Liver (tissue), 8 donors: ENCODE measurements at regions not wholly inside any gene's neighbourhood (a gene's known extent, or its start where the extent isn't known, plus 50 kb on each side); places are given as distances from the start of the nearest gene placed in this dataset.

Experiments
- DNase-seq: peaks from one replicate; pipeline ENCODE4 v3.0.0-alpha.2; 2017; ENCODE audit warnings: low spot score
- H3K27ac ChIP-seq, 2 donors: one replicate each; pipeline ENCODE4 v1.7.0; 2013; ENCODE audit warnings: inconsistent platforms in 2 of 2, low read length in 2 of 2, control low read depth in 1 of 2, low read depth in 1 of 2, mild to moderate bottlenecking in 1 of 2
- H3K27me3 ChIP-seq, 4 donors: one replicate each; pipeline versions ENCODE4 v1.6.1 to v1.7.0; 2013; ENCODE audit warnings: low read length in 3 of 4, inconsistent platforms in 1 of 4, mild to moderate bottlenecking in 1 of 4, moderate library complexity in 1 of 4; ENCODE audit not compliant: control insufficient read depth in 4 of 4, insufficient read depth in 4 of 4
- H3K36me3 ChIP-seq, 4 donors: one replicate each; pipeline versions ENCODE4 v1.6.1 to v1.7.0; 2013; ENCODE audit warnings: low read length in 3 of 4, mild to moderate bottlenecking in 3 of 4, low read depth in 1 of 4, moderate library complexity in 1 of 4; ENCODE audit not compliant: control insufficient read depth in 4 of 4, insufficient read depth in 3 of 4
- H3K4me1 ChIP-seq, 4 donors: one replicate each; pipeline versions ENCODE4 v1.6.1 to v1.7.0; 2013; ENCODE audit warnings: low read length in 3 of 4, mild to moderate bottlenecking in 3 of 4, moderate library complexity in 1 of 4; ENCODE audit not compliant: control insufficient read depth in 4 of 4, insufficient read depth in 4 of 4
- H3K4me3 ChIP-seq, 3 donors: one replicate each; pipeline versions ENCODE4 v1.6.1 to v1.7.0; 2013; ENCODE audit warnings: low read length in 3 of 3, control low read depth in 1 of 3, low read depth in 1 of 3, mild to moderate bottlenecking in 1 of 3
- H3K9ac ChIP-seq, 2 donors: one replicate each; pipeline ENCODE4 v1.7.0; 2013; ENCODE audit warnings: low read length in 2 of 2, mild to moderate bottlenecking in 2 of 2, moderate library complexity in 2 of 2, control low read depth in 1 of 2, low read depth in 1 of 2
- H3K9me3 ChIP-seq, 4 donors: one replicate each; pipeline versions ENCODE4 v1.6.1 to v1.7.0; 2013; ENCODE audit warnings: low read length in 3 of 4; ENCODE audit not compliant: control insufficient read depth in 4 of 4
- ATF3 ChIP-seq: IDR thresholded peaks from 2 replicates; pipeline ENCODE4 v1.6.1; 2016; ENCODE audit warnings: antibody characterized with exemption
- CTCF ChIP-seq: fragments of 150-350 bp; IDR thresholded peaks from 2 replicates; pipeline ENCODE4 v1.5.1; 2017; ENCODE audit warnings: improper control_type of control experiment, low read depth, low read length; ENCODE audit not compliant: missing input control
- EGR1 ChIP-seq, 2 donors: IDR thresholded peaks; 2 replicates each; pipeline ENCODE4 v1.6.1; 2016 to 2018; ENCODE audit warnings: antibody characterized with exemption in 2 of 2, low read depth in 2 of 2
- FOXA1 ChIP-seq: IDR thresholded peaks from 2 replicates; pipeline ENCODE4 v1.6.1; 2016; ENCODE audit warnings: antibody characterized with exemption
- FOXA2 ChIP-seq: IDR thresholded peaks from 2 replicates; pipeline ENCODE4 v1.6.1; 2016; ENCODE audit warnings: antibody characterized with exemption
- GABPA ChIP-seq, 2 donors: IDR thresholded peaks in 1 of 2; conservative IDR thresholded peaks in 1 of 2; 2 replicates each; pipeline ENCODE4 v1.6.1; 2016; ENCODE audit warnings: antibody characterized with exemption in 2 of 2, mild to moderate bottlenecking in 1 of 2, moderate library complexity in 1 of 2
- HNF4A ChIP-seq, 2 donors: conservative IDR thresholded peaks; 2 replicates each; pipeline ENCODE4 v1.6.1; 2016; ENCODE audit warnings: antibody characterized with exemption in 2 of 2, mild to moderate bottlenecking in 2 of 2
- HNF4G ChIP-seq: IDR thresholded peaks from 2 replicates; pipeline ENCODE4 v1.6.1; 2016; ENCODE audit warnings: antibody characterized with exemption
- JUND ChIP-seq, 2 donors: IDR thresholded peaks; 2 replicates each; pipeline ENCODE4 v1.6.1; 2016; ENCODE audit warnings: antibody characterized with exemption in 2 of 2
- MAX ChIP-seq: IDR thresholded peaks from 2 replicates; pipeline ENCODE4 v1.6.1; 2016; ENCODE audit warnings: antibody characterized with exemption
- NR2F2 ChIP-seq: IDR thresholded peaks from 2 replicates; pipeline ENCODE4 v1.6.1; 2016; ENCODE audit warnings: antibody characterized with exemption
- RAD21 ChIP-seq, 2 donors: IDR thresholded peaks; 2 replicates each; pipeline ENCODE4 v1.6.1; 2016; ENCODE audit warnings: antibody characterized with exemption in 2 of 2, mild to moderate bottlenecking in 2 of 2
- REST ChIP-seq: IDR thresholded peaks from 2 replicates; pipeline ENCODE4 v1.6.1; 2016; ENCODE audit warnings: antibody characterized with exemption, mild to moderate bottlenecking
- RXRA ChIP-seq, 2 donors: IDR thresholded peaks; 2 replicates each; pipeline ENCODE4 v1.6.1; 2017 to 2018; ENCODE audit warnings: antibody characterized with exemption in 2 of 2, mild to moderate bottlenecking in 1 of 2
- SP1 ChIP-seq: IDR thresholded peaks from 2 replicates; pipeline ENCODE4 v1.6.1; 2018; ENCODE audit warnings: antibody characterized with exemption, mild to moderate bottlenecking
- TAF1 ChIP-seq: conservative IDR thresholded peaks from 2 replicates; pipeline ENCODE4 v1.6.1; 2016; ENCODE audit warnings: antibody characterized with exemption, mild to moderate bottlenecking
- YY1 ChIP-seq: IDR thresholded peaks from 2 replicates; pipeline ENCODE4 v1.6.1; 2016; ENCODE audit warnings: antibody characterized with exemption, mild to moderate bottlenecking
- ZBTB33 ChIP-seq: IDR thresholded peaks from 2 replicates; pipeline ENCODE4 v1.6.1; 2016; ENCODE audit warnings: antibody characterized with exemption
- WGBS: extraction: QIAGEN DNeasy Blood & Tissue Kit; methylation state at CpG from one replicate; pipeline ENCODE4 v1.1.7; 2013; 5-methylcytosine and 5-hydroxymethylcytosine counted together
- donor health status: healthy.
- donor health status: healthy.
- donor health status: healthy.
- donor health status: healthy.
- donor health status: healthy.

GRCh38 chr11:42651621-42652020 lies 660.2 kb upstream of the API5 start:
- TF ChIP-seq EGR1 (IDR thresholded peaks at IDR 0.05; ENCODE audit: low read depth in 2 of 2) (no peak), RAD21 (IDR thresholded peaks at IDR 0.05) (no peak), FOXA1 (no peak), FOXA2 (no peak), ATF3 (no peak), NR2F2 (no peak), HNF4A (conservative IDR thresholded peaks at IDR 0.05) (no peak), REST (no peak), HNF4G (no peak), YY1 (no peak), TAF1 (no peak), RXRA (IDR thresholded peaks at IDR 0.05) (no peak), SP1 (no peak), CTCF (no peak), GABPA (IDR thresholded peaks at IDR 0.05 in 1 of 2, conservative IDR thresholded peaks at IDR 0.05 in 1 of 2) (no peak), JUND (IDR thresholded peaks at IDR 0.05) (no peak)
- H3K4me1 ChIP-seq = no peaks in the 10 kb centered on the region
- no peaks in the 10 kb centered on the region for H3K27me3 ChIP-seq
- H3K9ac ChIP-seq = no peak overlapping the region
- no peak overlapping the region for H3K4me3 ChIP-seq
- DNase-seq = no peak
- H3K27ac ChIP-seq = no peak overlapping the region
- H3K9me3 ChIP-seq = no peaks in the 10 kb centered on the region
- H3K36me3 ChIP-seq = no peaks in the 10 kb centered on the region

- WGBS = 68% methylated on average over 3 of the region's 3 CpGs
- H3K27me3 ChIP-seq = no peaks in the 10 kb centered on the region
- no peak overlapping the region for H3K9ac ChIP-seq
- TF ChIP-seq CTCF (no peak), FOXA1 (no peak), JUND (IDR thresholded peaks at IDR 0.05) (no peak), ZBTB33 (no peak), NR2F2 (no peak), YY1 (no peak), REST (no peak), HNF4G (no peak), MAX (no peak), HNF4A (conservative IDR thresholded peaks at IDR 0.05) (no peak)
- H3K4me3 ChIP-seq = no peak overlapping the region
- H3K27ac ChIP-seq = no peak overlapping the region
- no peak for DNase-seq
- H3K36me3 ChIP-seq = no peaks in the 10 kb centered on the region
- no peaks in the 10 kb centered on the region for H3K9me3 ChIP-seq
- no peaks in the 10 kb centered on the region for H3K4me1 ChIP-seq
Observed at GRCh38 chr11:42657169-42657568, 654.6 kb upstream of the API5 start.
